ENCODE measurements at regions not wholly inside any gene's neighbourhood (a gene's known extent, or its start where the extent isn't known, plus 50 kb on each side); places are given as distances from the start of the nearest gene placed in this dataset.

- H3K9me3 ChIP-seq (ENCODE audit: control insufficient read depth, insufficient read depth, low read length): peaks cover 8% of the 10 kb centered on the region
- no peak overlapping the region for H3K4me3 ChIP-seq (ENCODE audit: low read depth, low read length)
- CTCF ChIA-PET: no interaction called here
- no peak for DNase-seq (ENCODE audit: low read depth, low spot score)
- no peak overlapping the region for H3K27ac ChIP-seq (ENCODE audit: low read depth, low read length)
- TF ChIP-seq CTCF (IDR thresholded peaks at IDR 0.05; ENCODE audit: low read depth, low read length): no peak
- POLR2A ChIA-PET: interaction anchor here (0.6 kb wide), 1 partner anchor 8 kb away, joined by 9 read pairs; no protein-coding TSS in a partner anchor
- H3K27me3 ChIP-seq (ENCODE audit: control insufficient read depth, insufficient read depth, low read length): no peaks in the 10 kb centered on the region
Observed at GRCh38 chr2:20516646-20517341, 69.9 kb downstream of the RHOB start.

- CTCF ChIA-PET: no interaction called here
- POLR2A ChIA-PET: no interaction called here
- DNase-seq (ENCODE audit: low read depth, low spot score): no peak
- Histone ChIP-seq H3K27ac (ENCODE audit: low read depth, low read length) (no peak overlapping the region), H3K9me3 (ENCODE audit: control insufficient read depth, insufficient read depth, low read length) (peaks cover 8% of the 10 kb centered on the region), H3K27me3 (ENCODE audit: control insufficient read depth, insufficient read depth, low read length) (peaks cover 2% of the 10 kb centered on the region), H3K4me3 (ENCODE audit: low read depth, low read length) (no peak overlapping the region)
- TF ChIP-seq CTCF (IDR thresholded peaks at IDR 0.05; ENCODE audit: low read depth, low read length): no peak
Observed at GRCh38 chr2:20519309-20519708, 72.4 kb downstream of the RHOB start.

- DNase-seq (ENCODE audit: low read depth, low spot score): no peak
- CTCF ChIA-PET: no interaction called here
- Histone ChIP-seq H3K27me3 (ENCODE audit: control insufficient read depth, insufficient read depth, low read length) (peaks cover 2% of the 10 kb centered on the region), H3K27ac (ENCODE audit: low read depth, low read length) (no peak overlapping the region), H3K4me3 (ENCODE audit: low read depth, low read length) (no peak overlapping the region), H3K9me3 (ENCODE audit: control insufficient read depth, insufficient read depth, low read length) (peaks cover 8% of the 10 kb centered on the region)
- POLR2A ChIA-PET: no interaction called here
- no peak for TF ChIP-seq CTCF (IDR thresholded peaks at IDR 0.05; ENCODE audit: low read depth, low read length)
Observed at GRCh38 chr2:20520128-20520527, 73.3 kb downstream of the RHOB start.

- H3K9me3 ChIP-seq (ENCODE audit: control insufficient read depth, insufficient read depth, low read length): no peaks in the 10 kb centered on the region; the same call in none of the 2 replicates
- no peak overlapping the region for H3K27ac ChIP-seq (ENCODE audit: low read depth, low read length)
- H3K27me3 ChIP-seq (ENCODE audit: control insufficient read depth, insufficient read depth, low read length): peaks cover 2% of the 10 kb centered on the region
- no peak for DNase-seq (ENCODE audit: low read depth, low spot score)
- ChIA-PET POLR2A (no interaction called here), CTCF (interaction anchor here (1.2 kb wide), 1 partner anchor 80 kb away, joined by 4 read pairs; no protein-coding TSS in a partner anchor)
- H3K4me3 ChIP-seq (ENCODE audit: low read depth, low read length): no peak overlapping the region
- TF ChIP-seq CTCF (IDR thresholded peaks at IDR 0.05; ENCODE audit: low read depth, low read length): no peak
Observed at GRCh38 chr2:20521193-20521592, 74.3 kb downstream of the RHOB start.

GRCh38 chr2:20521682-20522189 is 74.9 kb downstream of the RHOB start:
- H3K27ac ChIP-seq (ENCODE audit: low read depth, low read length): no peak overlapping the region
- POLR2A ChIA-PET: no interaction called here
- H3K9me3 ChIP-seq (ENCODE audit: control insufficient read depth, insufficient read depth, low read length): no peaks in the 10 kb centered on the region; the same call in 1 of the 2 replicates
- no peak for DNase-seq (ENCODE audit: low read depth, low spot score)
- no peak for TF ChIP-seq CTCF (IDR thresholded peaks at IDR 0.05; ENCODE audit: low read depth, low read length)
- CTCF ChIA-PET: interaction anchor here (1.2 kb wide), 1 partner anchor 79 kb away, joined by 4 read pairs; no protein-coding TSS in a partner anchor
- H3K27me3 ChIP-seq (ENCODE audit: control insufficient read depth, insufficient read depth, low read length): peaks cover 2% of the 10 kb centered on the region
- no peak overlapping the region for H3K4me3 ChIP-seq (ENCODE audit: low read depth, low read length)

Measured in AG04450 (cell line).